KBM-7 (cell line): ENCODE measurements at regions not wholly inside any gene's neighbourhood (a gene's known extent, or its start where the extent isn't known, plus 50 kb on each side); places are given as distances from the start of the nearest gene placed in this dataset.
"Not testable (repeated sequence)": the region's sequence is repeated elsewhere in the genome, so short reads cannot be mapped to it uniquely, and the experiment has no call there.

Source experiments
- DNase-seq: peaks from one replicate; pipeline ENCODE4 v3.0.0-alpha.2; 2015
- in situ Hi-C: fragments of 300-500 bp; cut with MboI; formaldehyde crosslinking; loops from 2 replicates; pipeline ENCODE4 v1.14.3; 2020; ENCODE audit warnings: low sequenced_read_pairs, low pct_unique_long_range_greater_than_20kb, mixed read lengths

- in situ Hi-C loops = no loop called here
- no peak for DNase-seq
Measured at GRCh38 chr2:180583441-180584140, 396.8 kb upstream of the UBE2E3 start.

- no peak for DNase-seq
- in situ Hi-C loops = no loop called here
Measured at GRCh38 chr2:180579388-180579787, 401.0 kb upstream of the UBE2E3 start.

DNA sequence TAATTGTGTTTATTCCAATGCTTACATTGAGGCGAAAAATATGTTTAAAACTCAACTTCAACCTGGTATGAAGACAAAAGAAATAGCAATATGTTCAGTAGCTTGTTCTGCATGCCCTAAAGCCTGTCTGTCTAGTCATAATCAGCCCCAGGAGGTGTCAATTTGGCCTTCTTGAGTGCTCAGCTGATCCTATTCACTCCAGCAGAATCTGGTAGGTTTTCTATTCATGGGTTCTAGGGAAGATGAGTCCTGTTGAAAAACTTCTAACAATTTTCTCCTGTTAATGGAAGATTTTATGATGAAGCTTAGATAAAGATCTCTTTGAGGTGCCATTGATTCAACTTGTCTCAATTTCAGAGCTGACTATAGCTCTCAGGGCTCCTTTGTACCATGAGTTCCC, 402.0 kb upstream of the UBE2E3 start:
- in situ Hi-C loops = no loop called here
- no peak for DNase-seq

GRCh38 chr2:180577567-180577966, 402.8 kb upstream of the UBE2E3 start:
- DNase-seq = no peak
- in situ Hi-C loops = no loop called here

GRCh38 chr2:180573951-180574350, 406.5 kb upstream of the UBE2E3 start:
- in situ Hi-C loops = no loop called here
- no peak for DNase-seq

- no peak for DNase-seq
Measured at GRCh38 chr2:180572346-180572745, 408.1 kb upstream of the UBE2E3 start.

GRCh38 chr2:180571559-180571958, 408.8 kb upstream of the UBE2E3 start:
- in situ Hi-C loops = no loop called here
- DNase-seq = no peak

More at GRCh38 chr2:180572346-180572745, 408.1 kb upstream of the UBE2E3 start:
- in situ Hi-C loops = no loop called here

GRCh38 chr2:180570864-180571263, 409.5 kb upstream of the UBE2E3 start:
- in situ Hi-C loops = no loop called here
- no peak for DNase-seq

GRCh38 chr2:180564051-180564450, 416.4 kb upstream of the UBE2E3 start:
- no peak for DNase-seq
- in situ Hi-C loops = no loop called here

DNA sequence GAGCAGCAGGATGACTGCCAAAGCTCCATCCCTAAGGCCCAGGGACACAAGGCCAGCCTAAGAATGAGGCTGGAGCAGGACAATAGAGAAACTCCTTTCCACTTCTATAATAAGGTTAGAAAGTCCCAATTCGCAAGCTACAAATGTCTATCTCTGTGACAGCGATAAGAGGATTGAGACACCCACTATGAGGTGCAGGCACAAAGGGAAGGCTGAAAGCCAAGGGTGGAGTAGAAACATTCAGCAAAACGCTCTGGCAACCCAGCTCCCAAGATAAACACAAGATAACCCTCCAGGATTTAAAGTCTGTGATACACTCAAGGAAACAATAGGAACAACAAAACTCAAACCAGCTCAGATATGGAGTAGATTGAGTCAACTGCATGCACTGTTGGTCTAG, 418.0 kb upstream of the UBE2E3 start:
- in situ Hi-C loops = no loop called here
- no peak for DNase-seq

- in situ Hi-C loops = no loop called here
- DNase-seq = peak; percentile 51
Measured at GRCh38 chr2:180559771-180560170, 420.6 kb upstream of the UBE2E3 start.

DNA sequence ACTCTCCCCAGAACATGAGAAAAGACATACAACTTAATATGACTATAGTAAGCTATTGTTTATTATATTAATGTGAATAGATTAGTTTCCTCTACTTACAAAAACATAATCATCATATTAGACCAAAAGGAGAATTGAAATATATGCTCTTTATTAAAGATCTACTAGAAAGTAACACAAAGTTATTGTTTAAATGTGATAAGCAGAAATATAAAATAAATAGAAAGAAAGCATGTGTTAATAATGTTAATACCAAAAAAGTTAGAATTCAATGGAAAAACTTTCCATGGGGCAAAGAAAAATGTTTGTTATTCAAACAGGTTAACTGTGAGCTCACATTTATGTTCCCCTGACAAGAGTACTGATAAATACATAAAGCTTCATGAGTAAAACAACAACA, 421.4 kb upstream of the UBE2E3 start:
- in situ Hi-C loops = no loop called here
- no peak for DNase-seq

- in situ Hi-C loops = no loop called here
- no peak for DNase-seq
Measured at GRCh38 chr2:180555391-180555965, 424.9 kb upstream of the UBE2E3 start.

DNA sequence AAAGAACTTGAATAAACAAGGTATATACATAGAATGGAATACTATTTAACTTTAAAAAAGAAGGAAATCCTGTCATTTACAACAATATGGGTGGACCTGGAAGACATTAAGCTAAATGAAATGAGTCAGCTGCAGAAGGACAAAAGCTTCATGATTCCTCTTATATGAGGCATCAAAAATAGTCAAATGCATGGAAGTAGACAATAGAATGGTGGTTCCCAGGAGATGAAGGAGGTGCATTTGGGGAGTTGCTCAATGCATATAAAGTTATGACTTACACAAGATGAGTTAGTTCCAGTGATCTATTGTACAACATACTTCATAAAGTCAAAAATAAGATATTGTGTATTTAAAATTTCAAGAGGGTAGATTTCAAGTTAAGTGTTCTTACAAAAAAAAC, 426.1 kb upstream of the UBE2E3 start:
- in situ Hi-C loops = no loop called here
- DNase-seq = no peak

DNA sequence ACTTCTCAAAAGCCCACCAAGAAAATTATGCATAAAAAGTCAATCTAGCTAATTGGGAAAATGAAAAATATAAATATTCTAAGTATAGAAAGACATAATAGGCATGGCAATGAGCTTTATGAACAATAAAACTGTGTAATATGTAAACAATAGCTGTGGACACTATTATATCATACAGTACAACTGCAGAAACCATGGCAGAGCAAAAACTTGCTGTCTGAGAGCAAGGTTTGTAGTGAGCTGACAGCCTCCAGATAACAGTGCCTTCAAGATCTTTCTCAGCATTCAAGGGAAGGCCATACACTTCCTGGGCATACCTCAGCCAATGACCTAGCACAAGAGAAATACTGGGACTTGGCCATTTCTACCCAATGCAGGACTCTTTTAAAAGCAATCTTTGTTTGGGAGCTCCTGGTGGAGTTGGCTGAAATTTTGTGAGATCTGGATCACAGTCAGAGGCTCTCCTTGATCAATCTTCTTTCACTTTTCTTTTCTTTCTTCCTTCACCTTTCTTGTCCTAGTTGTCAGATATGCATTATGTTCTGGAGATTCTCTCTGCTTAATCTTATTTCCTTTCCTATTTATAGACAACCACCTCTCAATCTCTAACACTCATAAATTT, 427.2 kb upstream of the UBE2E3 start:
- in situ Hi-C loops = no loop called here
- DNase-seq = no peak

DNA sequence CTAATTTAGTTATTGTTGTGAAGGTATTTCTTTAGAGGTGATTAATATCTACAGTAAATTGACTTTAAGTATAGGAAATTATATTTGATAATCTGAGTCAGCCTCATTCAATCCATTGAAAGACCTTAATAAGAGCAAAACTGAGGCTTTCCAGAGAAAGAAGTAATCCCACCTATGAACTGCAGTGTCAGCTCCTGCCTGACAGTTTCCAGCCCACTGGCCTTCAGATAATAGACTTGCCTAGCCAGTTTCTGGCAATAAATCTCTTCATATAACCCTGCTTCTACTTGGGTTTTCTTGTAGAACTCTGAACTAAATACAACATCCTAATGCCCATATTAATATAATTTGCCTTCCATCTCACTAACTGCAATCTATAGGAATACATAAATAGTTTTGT, 437.9 kb upstream of the UBE2E3 start:
- in situ Hi-C loops = no loop called here
- DNase-seq = no peak

DNA sequence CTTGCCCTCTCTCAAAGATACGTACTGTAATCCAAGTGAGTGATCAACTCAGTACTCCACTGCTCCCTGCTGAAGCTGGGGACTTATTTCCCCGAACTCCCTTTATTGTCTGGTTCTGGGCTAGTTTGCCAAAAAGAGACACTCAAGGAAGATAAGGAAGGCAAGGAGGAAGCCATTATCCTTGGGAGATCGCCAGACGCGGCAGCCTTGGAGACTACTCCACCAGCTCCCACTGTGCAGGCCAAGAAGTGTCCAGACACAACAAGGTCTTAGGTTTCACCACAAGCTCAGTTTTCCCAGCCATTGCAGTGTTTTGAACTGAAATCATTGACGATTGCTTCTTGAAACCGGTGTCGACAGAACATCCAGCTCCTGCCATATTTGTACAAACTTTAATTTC, 439.6 kb upstream of the UBE2E3 start:
- no peak for DNase-seq
- in situ Hi-C loops = no loop called here

- in situ Hi-C loops = no loop called here
- DNase-seq = peak; percentile 60
Measured at GRCh38 chr2:180539541-180539940, 440.9 kb upstream of the UBE2E3 start.

DNA sequence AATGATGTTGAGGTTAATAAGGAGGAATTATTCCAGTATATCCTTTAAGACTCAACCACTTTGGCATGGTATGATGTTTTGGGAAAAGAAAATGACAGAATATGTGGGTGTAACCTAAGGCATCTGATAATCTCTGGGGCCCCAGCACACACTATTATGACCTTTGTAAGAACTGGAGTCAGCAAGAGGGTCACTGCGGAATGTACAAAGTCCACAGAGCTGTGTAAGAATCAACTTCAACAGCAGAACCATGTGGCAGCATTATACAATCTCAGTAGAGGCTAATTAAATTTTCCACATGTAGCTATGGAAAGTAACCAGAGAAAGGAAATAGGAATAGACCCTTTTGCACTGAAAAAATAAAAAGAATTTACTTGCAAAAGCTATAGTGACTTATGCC, 445.1 kb upstream of the UBE2E3 start:
- in situ Hi-C loops = no loop called here
- no peak for DNase-seq

- DNase-seq, in situ Hi-C loops: not testable (repeated sequence)
Measured at GRCh38 chr2:180531787-180532186, 448.6 kb upstream of the UBE2E3 start.

DNA sequence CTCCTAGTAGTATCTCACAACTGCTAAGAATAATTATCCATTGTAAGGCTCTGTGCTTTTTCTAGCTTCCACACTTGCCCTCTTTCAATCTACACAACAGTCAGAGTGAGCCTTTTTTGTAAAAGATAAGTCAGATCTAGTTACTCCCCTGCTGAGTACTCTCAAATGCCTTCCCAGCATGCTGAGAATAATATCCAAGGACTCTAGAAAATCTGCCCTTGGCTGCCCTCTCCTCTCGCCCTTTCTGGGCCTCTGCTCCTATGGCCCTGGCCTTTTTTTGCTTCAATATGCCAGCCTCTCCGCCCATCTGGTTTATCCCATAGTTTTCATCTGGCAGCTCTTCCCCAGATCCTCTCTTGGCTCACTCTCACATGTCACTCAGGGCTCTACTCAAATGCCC, 455.9 kb upstream of the UBE2E3 start:
- no peak for DNase-seq
- in situ Hi-C loops = no loop called here
